Neural cell (in vitro differentiated cells): ENCODE measurements at regions not wholly inside any gene's neighbourhood (a gene's known extent, or its start where the extent isn't known, plus 50 kb on each side); places are given as distances from the start of the nearest gene placed in this dataset.

ENCODE experiments used
- H2AFZ ChIP-seq: fragments of 200-600, 300-800 bp; sonication (generic), shearing (Covaris generic); 2 replicates; pipeline ENCODE4 v1.6.0; 2014; ENCODE audit warnings: low read depth, mild to moderate bottlenecking, antibody characterized with exemption, low read length, moderate library complexity
- H3F3A ChIP-seq: fragments of 200-600 bp; shearing (Covaris generic); 2 replicates; pipeline ENCODE4 v1.6.1; 2016; ENCODE audit warnings: mild to moderate bottlenecking, moderate library complexity, mixed read lengths, antibody characterized with exemption, low read length; ENCODE audit not compliant: insufficient read depth, poor library complexity, severe bottlenecking
- H3K27ac ChIP-seq: fragments of 200-600, 300-800 bp; sonication (generic), shearing (Covaris generic); 2 replicates; pipeline ENCODE4 v1.5.1; 2014; ENCODE audit warnings: mild to moderate bottlenecking, low read length, moderate library complexity
- H3K27me3 ChIP-seq: fragments of 300-800, 200-600 bp; sonication (generic), shearing (Covaris generic); 2 replicates; pipeline ENCODE4 v1.6.0; 2014; ENCODE audit warnings: mild to moderate bottlenecking, low read depth, low read length, moderate library complexity; ENCODE audit not compliant: insufficient read depth
- H3K36me3 ChIP-seq: fragments of 300-800, 200-600 bp; sonication (generic), shearing (Covaris generic); 2 replicates; pipeline ENCODE4 v1.5.1; 2014; ENCODE audit warnings: mild to moderate bottlenecking, antibody characterized with exemption, low read length, moderate library complexity; ENCODE audit not compliant: insufficient read depth
- H3K4me2 ChIP-seq: fragments of 300-800, 200-600 bp; sonication (generic), shearing (Covaris generic); 2 replicates; pipeline ENCODE4 v1.6.0; 2014; ENCODE audit warnings: mild to moderate bottlenecking, low read length
- H3K4me3 ChIP-seq: fragments of 300-800, 200-600 bp; sonication (generic), shearing (Covaris generic); 2 replicates; pipeline ENCODE4 v1.5.1; 2014; ENCODE audit warnings: mild to moderate bottlenecking, low read length, moderate library complexity
- H3K79me2 ChIP-seq: fragments of 200-600 bp; shearing (Covaris generic); replicated peaks from 2 replicates; pipeline ENCODE4 v1.6.0; 2014; ENCODE audit warnings: mild to moderate bottlenecking, low read length, moderate library complexity; ENCODE audit not compliant: insufficient read depth
- H3K9ac ChIP-seq: fragments of 300-800, 200-600 bp; sonication (generic), shearing (Covaris generic); 2 replicates; pipeline ENCODE4 v1.6.1; 2016; ENCODE audit warnings: mild to moderate bottlenecking, low read length, mixed read lengths
- H3K9me2 ChIP-seq: fragments of 200-600 bp; shearing (Covaris generic); 2 replicates; pipeline ENCODE4 v1.6.1; 2016; ENCODE audit warnings: mild to moderate bottlenecking, low read length, mixed read lengths; ENCODE audit not compliant: insufficient read depth
- H3K9me3 ChIP-seq: fragments of 200-600, 300-800 bp; sonication (generic), shearing (Covaris generic); 2 replicates; pipeline ENCODE4 v1.6.1; 2016; ENCODE audit warnings: mild to moderate bottlenecking, mixed run types, low read length, moderate library complexity, mixed read lengths
- H4K20me1 ChIP-seq: fragments of 200-600 bp; shearing (Covaris generic); 2 replicates; pipeline ENCODE4 v1.6.1; 2016; ENCODE audit warnings: mild to moderate bottlenecking, mixed run types; ENCODE audit not compliant: insufficient read depth
- CTCF ChIP-seq: fragments of 450-650 bp; IDR thresholded peaks from 2 replicates; pipeline ENCODE4 v1.5.1; 2014; ENCODE audit warnings: antibody characterized with exemption, mild to moderate bottlenecking, moderate library complexity; ENCODE audit not compliant: poor library complexity, severe bottlenecking
- EP300 ChIP-seq: fragments of 450-650 bp; conservative IDR thresholded peaks from 2 replicates; pipeline ENCODE4 v1.6.1; 2014; ENCODE audit warnings: antibody characterized with exemption, mild to moderate bottlenecking, moderate library complexity; ENCODE audit not compliant: poor library complexity, severe bottlenecking
- EZH2 ChIP-seq: fragments of 200-600, 300-800 bp; shearing (Covaris generic), sonication (generic); IDR thresholded peaks from 2 replicates; pipeline ENCODE4 v1.6.1; 2014; ENCODE audit warnings: antibody characterized with exemption, low read length, borderline replicate concordance, mild to moderate bottlenecking; ENCODE audit not compliant: insufficient read depth, poor library complexity, severe bottlenecking
- MXI1 ChIP-seq: fragments of 450-650 bp; conservative IDR thresholded peaks from 2 replicates; pipeline ENCODE4 v1.6.1; 2014; ENCODE audit warnings: antibody characterized with exemption, mild to moderate bottlenecking; ENCODE audit not compliant: poor library complexity, severe bottlenecking
- POLR2AphosphoS5 ChIP-seq: IDR thresholded peaks from 2 replicates; pipeline ENCODE4 v1.6.1; 2012
- RAD21 ChIP-seq: fragments of 450-650 bp; conservative IDR thresholded peaks from 2 replicates; pipeline ENCODE4 v1.6.1; 2014; ENCODE audit warnings: antibody characterized with exemption, mild to moderate bottlenecking, moderate library complexity
- REST ChIP-seq: IDR thresholded peaks from 2 replicates; pipeline ENCODE4 v1.6.1; 2012; ENCODE audit warnings: borderline replicate concordance
- SMC3 ChIP-seq: fragments of 450-650 bp; conservative IDR thresholded peaks from 2 replicates; pipeline ENCODE4 v1.6.1; 2014; ENCODE audit warnings: antibody characterized with exemption, mild to moderate bottlenecking, moderate library complexity; ENCODE audit not compliant: poor library complexity
- TAF1 ChIP-seq: IDR thresholded peaks from 2 replicates; pipeline ENCODE4 v1.6.1; 2012; ENCODE audit warnings: low read depth

- Histone ChIP-seq H3K4me3 (no peak overlapping the region), H2AFZ (no peak overlapping the region), H3K36me3 (no peaks in the 10 kb centered on the region), H3K27me3 (no peaks in the 10 kb centered on the region), H4K20me1 (no peaks in the 10 kb centered on the region), H3K79me2 (no peaks in the 10 kb centered on the region), H3F3A (no peaks in the 10 kb centered on the region), H3K27ac (no peak overlapping the region), H3K9ac (no peak overlapping the region), H3K4me2 (no peak overlapping the region), H3K9me3 (no peaks in the 10 kb centered on the region), H3K9me2 (no peaks in the 10 kb centered on the region)
- TF ChIP-seq POLR2AphosphoS5, result no peak
- no peak for TF ChIP-seq RAD21
- TF ChIP-seq SMC3, result no peak
Measured at GRCh38 chr10:125291836-125292235, 131.5 kb upstream of the CTBP2 start.

GRCh38 chr10:125289461-125289860, 129.1 kb upstream of the CTBP2 start:
- Histone ChIP-seq H3K4me2 (no peak overlapping the region), H3K79me2 (no peaks in the 10 kb centered on the region), H2AFZ (no peak overlapping the region), H3K9me3 (no peaks in the 10 kb centered on the region), H3K27ac (no peak overlapping the region), H4K20me1 (no peaks in the 10 kb centered on the region), H3K27me3 (no peaks in the 10 kb centered on the region), H3K9me2 (no peaks in the 10 kb centered on the region), H3K36me3 (no peaks in the 10 kb centered on the region), H3K4me3 (no peak overlapping the region), H3K9ac (no peak overlapping the region), H3F3A (no peaks in the 10 kb centered on the region)
- no peak for TF ChIP-seq MXI1
- TF ChIP-seq POLR2AphosphoS5, result no peak
- TF ChIP-seq TAF1, result no peak
- TF ChIP-seq EZH2, result no peak
- no peak for TF ChIP-seq REST
- no peak for TF ChIP-seq CTCF
- TF ChIP-seq RAD21, result no peak
- TF ChIP-seq EP300, result no peak
- TF ChIP-seq SMC3, result no peak
